Heart left ventricle (tissue), 16 donors: ENCODE measurements at regions not wholly inside any gene's neighbourhood (a gene's known extent, or its start where the extent isn't known, plus 50 kb on each side); places are given as distances from the start of the nearest gene placed in this dataset.

Experiments used
- ATAC-seq, 4 donors: fragments of 200-7000 bp; cut with Tn5 transposase; one replicate each; pipeline ENCODE4 v1.9.1; 2020 to 2022; ENCODE audit warnings: moderate library complexity in 4 of 4, mild to moderate bottlenecking in 3 of 4, moderate number of reproducible peaks in 1 of 4
- DNase-seq, 5 donors: peaks; one replicate each; pipeline ENCODE4 v3.0.0-alpha.2; 2020
- H3K27ac ChIP-seq, 12 donors: fragments of 200-600 bp; sonication (generic) in 4 of 12; one replicate each; pipeline versions ENCODE4 v1.5.0 to v1.8.0; 2016 to 2022; ENCODE audit warnings: mild to moderate bottlenecking in 2 of 12
- H3K27me3 ChIP-seq, 9 donors: fragments of 200-600 bp; sonication (generic) in 2 of 9; one replicate each; pipeline versions ENCODE4 v1.5.1 to v1.8.0; 2016 to 2022; ENCODE audit warnings: mild to moderate bottlenecking in 3 of 9
- H3K36me3 ChIP-seq, 9 donors: fragments of 200-600 bp; sonication (generic) in 2 of 9; one replicate each; pipeline versions ENCODE4 v1.5.0 to v1.8.0; 2018 to 2022; ENCODE audit warnings: mild to moderate bottlenecking in 2 of 9
- H3K4me1 ChIP-seq, 12 donors: fragments of 200-600 bp; sonication (generic) in 4 of 12; one replicate each; pipeline versions ENCODE4 v1.5.0 to v1.8.0; 2016 to 2022; ENCODE audit warnings: mild to moderate bottlenecking in 3 of 12
- H3K4me3 ChIP-seq, 12 donors: fragments of 200-600 bp; sonication (generic) in 4 of 12; one replicate each; pipeline versions ENCODE4 v1.5.0 to v1.8.0; 2017 to 2022; ENCODE audit warnings: mild to moderate bottlenecking in 9 of 12, moderate library complexity in 4 of 12
- H3K9me3 ChIP-seq, 12 donors: fragments of 200-600 bp; sonication (generic) in 4 of 12; one replicate each; pipeline versions ENCODE4 v1.5.0 to v1.8.0; 2016 to 2022; ENCODE audit warnings: mild to moderate bottlenecking in 1 of 12
- CTCF ChIP-seq, 12 donors: fragments of 200-600 bp; sonication (generic) in 4 of 12; IDR thresholded peaks; one replicate each; pipeline versions ENCODE4 v1.5.0 to v1.8.0; 2018 to 2022; ENCODE audit warnings: antibody characterized with exemption in 12 of 12, mild to moderate bottlenecking in 5 of 12
- POLR2A ChIP-seq, 2 donors: fragments of 450-650 bp; IDR thresholded peaks; one replicate each; pipeline ENCODE4 v1.6.1; 2017; ENCODE audit warnings: antibody characterized with exemption in 2 of 2, mild to moderate bottlenecking in 2 of 2, moderate library complexity in 2 of 2
- WGBS, 4 donors: extraction: QIAGEN DNeasy Blood & Tissue Kit in 2 of 4; methylation state at CpG; one replicate each; pipeline versions ENCODE4 v1.1.5 to v1.1.7; 2013 to 2018; 5-methylcytosine and 5-hydroxymethylcytosine counted together
- intact Hi-C, 10 donors: fragments of 100-400 bp; cut with DNase I; formaldehyde crosslinking; loops; one replicate each; pipeline versions ENCODE4 v1.11.1 to v1.14.2; 2022
- donor health status: ischemic (EF 13 %, LVEDD 7.1; RV severe dilation, severe dysfunction).
- donor health status: healthy with polysubstance abuse.
- donor health status: DM: no; HTN: yes; CAD: no.
- donor health status: DM: no; HTN: no; CAD: no.
- donor health status: ischemic (EF 25% LVEDD 6.9; RV normal size, moderate dysfunction).
- donor health status: ischemic (EF 25% LVEDD 5.7; RV mildly dilated, moderate dysfunction).
- donor health status: healthy.
- donor health status: DM: yes; HTN: yes; CAD: no.
- donor health status: ischemic (EF 35%, LVEDD 5.7; RV mildly dilated, moderate dysfunction).
- donor health status: nonischemic (EF 11% LVEDD 7.7; RV severe dilation, severe dysfunction).
- donor health status: DM: yes; HTN: yes; CAD: no.
- donor health status: PGD.
- donor health status: ischemic (EF 29% LVEDD 5.4; RV normal size, mild dysfunction).
- donor health status: nonischemic (EF 23%, LVEDD 6.1; RV moderate dilation, normal function).

GRCh38 chr5:126692971-126693370, 84.0 kb upstream of the LMNB1 start:
- no peaks in the 10 kb centered on the region for H3K4me1 ChIP-seq
- 80 to 96% (median 90%) methylated on average over 5 of the region's 5 CpGs for WGBS, 4 donors
- DNase-seq: no peak
- H3K4me3 ChIP-seq: no peak overlapping the region
- no peaks in the 10 kb centered on the region for H3K9me3 ChIP-seq
- TF ChIP-seq POLR2A (IDR thresholded peaks at IDR 0.05): no peak
- TF ChIP-seq CTCF (IDR thresholded peaks at IDR 0.05): no peak
- peaks cover 0 to 4% (median 0%) of the 10 kb centered on the region in 9 donors for H3K27me3 ChIP-seq
- no peak for ATAC-seq
- intact Hi-C loops: no loop called here
- H3K36me3 ChIP-seq: no peaks in the 10 kb centered on the region
- H3K27ac ChIP-seq: no peak overlapping the region

GRCh38 chr5:126693806-126694205, 83.1 kb upstream of the LMNB1 start:
- Histone ChIP-seq H3K4me3 (no peak overlapping the region), H3K27ac (no peak overlapping the region), H3K27me3 (no peaks in the 10 kb centered on the region), H3K36me3 (no peaks in the 10 kb centered on the region), H3K4me1 (no peaks in the 10 kb centered on the region), H3K9me3 (no peaks in the 10 kb centered on the region)
- ATAC-seq (no peak), DNase-seq (no peak)
- WGBS, 4 donors: 77 to 94% (median 87%) methylated on average over 1 of the region's 1 CpG
- no peak for TF ChIP-seq CTCF (IDR thresholded peaks at IDR 0.05)
- TF ChIP-seq POLR2A (IDR thresholded peaks at IDR 0.05): no peak
- intact Hi-C loops: no loop called here

- Histone ChIP-seq H3K9me3 (no peaks in the 10 kb centered on the region), H3K4me3 (no peak overlapping the region), H3K4me1 (no peaks in the 10 kb centered on the region), H3K36me3 (no peaks in the 10 kb centered on the region), H3K27ac (no peak overlapping the region), H3K27me3 (no peaks in the 10 kb centered on the region)
- no peak for TF ChIP-seq CTCF (IDR thresholded peaks at IDR 0.05)
- no peak for TF ChIP-seq POLR2A (IDR thresholded peaks at IDR 0.05)
- DNase-seq: no peak
- WGBS, 4 donors: 59 to 77% (median 63%) methylated on average over 2 of the region's 2 CpGs
- intact Hi-C loops: no loop called here
- no peak for ATAC-seq
Observed at GRCh38 chr5:126694403-126694802, 82.5 kb upstream of the LMNB1 start.

- ATAC-seq: no peak
- no peak for DNase-seq
- Histone ChIP-seq H3K27me3 (no peaks in the 10 kb centered on the region), H3K36me3 (no peaks in the 10 kb centered on the region), H3K27ac (no peak overlapping the region), H3K4me3 (no peak overlapping the region), H3K9me3 (no peaks in the 10 kb centered on the region), H3K4me1 (no peaks in the 10 kb centered on the region)
- WGBS, 4 donors: 76 to 87% (median 82%) methylated on average over 1 of the region's 1 CpG
- intact Hi-C loops: no loop called here
- no peak for TF ChIP-seq CTCF (IDR thresholded peaks at IDR 0.05)
- TF ChIP-seq POLR2A (IDR thresholded peaks at IDR 0.05): no peak
Observed at GRCh38 chr5:126695091-126695490, 81.8 kb upstream of the LMNB1 start.
